Eye (tissue), 1 donor: ENCODE measurements at regions not wholly inside any gene's neighbourhood (a gene's known extent, or its start where the extent isn't known, plus 50 kb on each side); places are given as distances from the start of the nearest gene placed in this dataset.
A peak's percentile ranks its signal among the peaks of the same experiment; 100 is the strongest.

ENCODE experiments used
- DNase-seq: peaks from one replicate; pipeline ENCODE4 v3.0.0-alpha.2; 2015

DNA sequence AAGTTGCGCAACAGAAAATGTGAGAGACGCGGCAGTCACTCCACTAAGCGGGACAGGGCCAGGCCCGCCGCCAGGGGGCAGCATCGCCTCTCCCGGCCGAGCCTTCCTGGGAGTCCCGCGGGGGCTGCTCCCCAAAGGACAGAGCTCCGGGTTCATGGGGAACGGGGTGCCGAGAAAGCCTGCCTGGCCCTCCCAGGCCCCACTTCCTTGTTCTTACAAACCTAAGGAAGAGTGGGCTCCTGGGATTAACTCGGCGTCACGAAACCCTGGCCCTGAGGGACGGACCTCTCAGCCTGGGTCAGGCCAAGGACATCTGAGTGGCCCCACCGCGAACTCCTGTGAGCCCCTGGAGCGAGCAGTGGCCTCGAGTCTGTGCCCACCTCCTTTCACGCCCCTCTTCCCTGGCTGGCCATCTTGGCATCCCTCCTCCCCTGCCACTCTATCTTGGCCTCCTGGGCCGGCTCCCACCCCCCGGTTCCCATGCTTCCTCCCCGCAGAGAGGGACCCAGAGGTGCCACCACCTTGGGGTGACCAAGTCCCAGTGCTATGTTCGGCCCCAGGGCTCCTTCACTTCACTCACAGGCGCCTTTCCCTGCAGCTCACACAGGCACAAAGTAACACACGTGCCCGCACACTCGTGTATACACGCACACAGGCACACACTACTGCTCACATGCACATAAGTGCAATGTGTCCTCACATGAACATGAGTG is 99.9 kb upstream of the FGF3 start:
- DNase-seq, result peak; percentile 92

DNA sequence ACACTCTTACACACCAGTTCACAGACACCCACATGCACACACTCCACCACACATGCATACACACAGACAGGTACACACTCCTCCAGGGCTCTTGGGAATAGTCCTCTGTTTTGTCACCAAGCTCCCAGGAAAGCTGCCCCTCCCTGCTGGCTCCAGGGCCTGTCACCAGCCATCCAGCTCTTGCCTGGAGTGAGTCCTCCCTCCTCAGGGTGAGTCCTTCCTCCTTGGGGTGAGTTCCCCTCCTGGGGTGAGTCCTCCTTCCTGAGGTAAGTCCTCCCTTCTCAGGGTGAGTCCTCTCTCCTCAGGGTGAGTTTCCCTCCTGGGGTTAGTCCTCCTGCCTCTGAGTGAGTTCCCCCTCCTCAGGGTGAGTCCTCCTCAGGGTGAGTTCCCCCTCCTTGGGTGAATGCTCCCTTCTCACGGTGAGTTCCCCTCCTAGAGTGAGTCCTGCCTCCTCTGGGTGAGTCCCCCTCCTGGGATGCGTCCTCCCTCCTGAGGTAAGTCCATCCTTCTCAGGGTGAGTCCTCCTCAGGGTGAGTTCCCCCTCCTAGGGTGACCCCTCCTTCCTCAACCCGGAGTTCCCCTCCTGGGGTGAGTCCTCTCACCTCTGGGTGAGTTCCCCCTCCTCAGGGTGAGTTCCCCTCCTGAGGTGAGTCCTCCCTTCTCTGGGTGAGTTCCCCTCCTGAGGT is 100.6 kb upstream of the FGF3 start:
- no peak for DNase-seq

DNA sequence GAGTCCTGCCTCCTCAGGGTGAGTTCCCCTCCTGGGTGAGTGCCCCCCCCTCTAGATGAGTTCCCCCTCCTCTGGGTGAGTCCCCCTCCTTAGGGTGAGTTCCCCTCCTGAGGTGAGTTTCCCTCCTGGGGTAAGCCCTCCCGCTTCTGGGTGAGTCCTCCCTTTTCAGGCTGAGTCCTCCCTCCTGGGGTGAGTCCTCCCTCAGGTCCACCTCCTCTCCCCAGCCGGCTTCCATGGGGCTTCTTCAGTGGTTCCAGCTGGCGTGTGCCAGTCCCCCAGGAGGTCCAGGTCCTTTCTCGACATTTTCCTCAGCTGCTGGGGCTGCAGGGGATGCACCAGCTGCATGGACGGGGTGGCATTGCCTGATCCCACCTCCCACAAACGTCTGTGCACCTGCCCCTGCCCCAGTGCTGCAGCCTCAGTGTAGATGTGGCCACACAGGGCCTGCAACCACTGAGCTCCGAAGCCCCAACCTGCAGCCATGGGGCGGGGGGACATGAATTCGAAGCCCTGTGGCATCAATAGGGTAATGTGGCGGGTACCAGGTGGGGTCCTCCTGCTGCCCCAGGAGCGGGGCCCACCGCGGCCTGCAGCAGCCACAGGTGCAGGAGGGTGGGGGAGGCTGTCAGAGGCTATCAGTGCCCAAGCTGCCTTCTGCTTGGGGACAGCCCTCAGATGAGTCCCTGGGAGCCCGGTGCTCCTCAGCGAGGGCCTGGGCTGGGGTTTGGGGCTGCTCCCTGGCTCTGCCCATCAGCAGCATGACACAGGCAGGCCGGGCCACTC is 101.3 kb upstream of the FGF3 start:
- DNase-seq, result no peak

DNA sequence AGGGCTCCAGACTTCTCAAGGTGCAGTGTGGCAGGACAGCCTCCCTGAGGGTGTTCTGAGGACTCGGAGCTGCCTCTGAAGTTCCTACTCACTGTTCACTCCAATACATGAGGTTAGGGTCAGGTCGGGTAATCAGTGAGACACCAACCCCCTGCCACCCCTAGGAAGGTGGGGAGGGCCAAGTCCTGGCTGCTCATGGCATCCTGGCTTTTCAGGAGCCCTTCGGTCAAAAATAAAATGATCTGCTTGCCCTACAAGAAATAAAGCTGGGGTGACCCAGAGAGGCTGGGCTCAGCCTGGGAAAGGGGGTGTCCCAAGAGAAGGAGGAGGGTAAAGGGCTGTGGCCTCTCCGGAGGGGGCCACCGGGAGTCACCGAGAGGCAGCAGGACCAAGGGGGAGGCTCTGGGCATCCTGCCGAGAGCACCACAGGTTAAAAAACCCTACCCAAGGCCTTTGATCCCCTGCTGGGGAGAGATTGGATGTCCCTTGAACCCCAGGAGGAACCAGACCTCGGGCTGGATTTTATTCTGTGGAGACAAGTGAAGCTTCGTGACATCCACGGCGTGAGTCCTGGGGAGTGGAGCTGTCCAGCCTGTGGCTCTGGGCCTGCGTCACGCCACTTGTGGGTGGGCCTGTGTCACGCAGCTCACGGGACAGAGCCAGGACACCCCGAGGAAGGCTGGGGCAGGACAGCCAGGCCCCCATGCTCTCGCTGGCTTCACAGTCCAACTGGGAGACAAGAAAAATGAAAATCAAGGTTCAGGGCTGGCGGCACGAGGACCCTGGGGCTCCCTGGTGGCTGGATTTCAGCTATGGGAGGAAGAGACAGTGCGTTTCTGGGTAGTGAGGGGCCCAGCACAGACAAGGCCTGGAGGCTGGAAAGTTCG is 102.2 kb upstream of the FGF3 start:
- DNase-seq, result no peak

DNA sequence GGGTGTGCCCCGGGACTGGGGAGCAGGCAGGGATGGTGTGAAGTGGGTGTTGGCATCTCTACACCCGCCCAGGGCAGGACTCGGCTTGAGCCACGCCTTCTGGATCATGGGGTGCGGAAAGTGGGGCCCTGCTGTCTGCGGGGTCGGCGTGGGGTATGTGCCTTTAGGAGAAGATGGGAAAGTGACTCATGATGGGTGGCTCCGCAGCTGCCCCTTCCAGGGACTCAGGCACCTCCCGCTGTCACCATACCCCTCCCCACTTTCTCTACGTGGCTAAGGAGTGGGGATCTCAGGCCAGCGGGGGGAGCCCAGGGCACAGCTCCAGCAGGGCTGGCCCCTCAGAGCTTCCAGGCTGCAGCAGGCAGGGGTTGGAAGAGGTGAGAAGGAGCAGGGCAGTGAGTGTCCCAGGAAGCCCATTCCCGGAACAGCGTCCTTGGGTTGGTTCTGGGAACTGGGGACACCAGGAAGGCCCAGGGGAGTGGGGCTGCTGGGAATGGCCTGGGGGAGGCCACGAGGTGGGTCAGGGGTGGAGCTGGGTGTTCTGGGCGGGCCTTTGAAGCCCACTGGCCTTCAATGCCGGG is 102.9 kb upstream of the FGF3 start:
- DNase-seq, result no peak

DNA sequence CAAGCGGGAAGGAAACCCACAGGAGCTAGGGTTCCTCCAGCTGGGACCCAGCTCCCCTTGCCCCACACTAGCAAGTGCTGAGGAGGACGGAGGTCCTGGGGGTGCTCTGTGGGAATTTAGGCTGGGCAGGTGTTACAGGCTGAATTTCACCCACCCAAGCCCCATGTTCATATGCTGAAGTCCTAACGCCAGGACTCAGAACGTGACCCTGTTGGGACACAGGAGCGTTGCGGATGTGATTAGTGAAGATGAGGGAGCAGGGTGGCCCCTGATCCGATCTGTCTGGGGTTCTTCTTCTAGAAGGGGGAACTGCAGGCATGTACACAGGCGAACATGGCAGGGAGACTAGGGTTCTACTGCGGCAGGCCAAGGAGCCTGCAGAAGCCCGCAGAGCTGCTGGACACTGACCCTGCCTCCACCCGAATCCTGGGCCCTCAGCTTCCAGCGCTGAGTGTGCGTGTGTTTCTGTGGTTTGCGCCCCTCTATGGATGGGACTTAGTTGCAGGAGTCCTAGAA is 103.4 kb upstream of the FGF3 start:
- no peak for DNase-seq

DNA sequence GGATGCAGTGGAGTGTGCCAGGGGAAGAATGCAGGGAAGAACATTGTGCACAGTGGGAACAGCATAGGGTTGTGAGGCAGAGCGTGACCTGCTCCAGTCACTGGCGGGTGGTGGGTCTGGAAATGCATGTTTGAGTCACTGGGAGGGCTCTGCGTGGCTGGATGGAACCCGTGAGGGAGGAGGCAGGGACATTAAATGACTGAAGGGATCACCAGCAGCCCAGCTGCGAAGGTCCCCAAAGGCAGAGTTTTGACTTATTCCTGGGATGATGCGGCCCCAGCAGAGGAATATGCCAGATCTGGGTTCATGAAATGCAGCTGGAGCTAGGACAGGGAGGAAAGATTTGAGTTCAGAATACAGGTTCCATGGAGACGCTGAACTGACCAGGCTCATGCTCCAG is 104.0 kb upstream of the FGF3 start:
- no peak for DNase-seq

DNA sequence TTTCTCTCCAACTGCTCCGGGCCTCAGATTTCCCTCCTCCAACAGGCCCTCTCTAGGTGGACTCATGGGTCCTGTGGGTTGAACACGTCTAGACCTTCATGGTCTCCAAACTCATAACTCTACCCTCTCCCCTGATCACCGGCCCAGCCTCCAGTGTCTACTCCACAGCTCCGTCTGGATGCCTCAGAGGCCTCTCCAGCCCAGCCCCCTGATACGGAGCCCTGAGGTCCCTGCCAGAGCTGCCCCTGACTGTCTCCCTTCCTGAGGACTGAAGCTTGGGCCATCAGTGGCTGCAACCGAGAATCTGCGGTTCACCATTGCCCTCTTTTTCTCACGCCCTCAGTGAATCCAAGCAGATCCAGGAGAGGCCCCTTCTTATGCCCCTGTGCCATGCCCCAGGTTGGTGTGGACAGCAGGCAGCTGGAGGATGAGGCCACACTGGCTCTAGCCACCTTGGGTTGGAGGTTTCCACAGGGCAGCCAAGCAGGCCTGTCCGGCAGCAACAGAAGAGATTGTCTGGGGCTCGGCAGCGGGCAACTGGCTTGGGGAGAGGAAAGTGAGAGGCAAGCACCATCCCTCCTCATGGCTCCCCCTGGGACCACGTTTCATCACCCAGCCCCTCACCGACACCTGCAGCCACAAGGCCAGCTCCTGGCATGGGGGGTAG is 104.6 kb upstream of the FGF3 start:
- DNase-seq, result no peak

DNA sequence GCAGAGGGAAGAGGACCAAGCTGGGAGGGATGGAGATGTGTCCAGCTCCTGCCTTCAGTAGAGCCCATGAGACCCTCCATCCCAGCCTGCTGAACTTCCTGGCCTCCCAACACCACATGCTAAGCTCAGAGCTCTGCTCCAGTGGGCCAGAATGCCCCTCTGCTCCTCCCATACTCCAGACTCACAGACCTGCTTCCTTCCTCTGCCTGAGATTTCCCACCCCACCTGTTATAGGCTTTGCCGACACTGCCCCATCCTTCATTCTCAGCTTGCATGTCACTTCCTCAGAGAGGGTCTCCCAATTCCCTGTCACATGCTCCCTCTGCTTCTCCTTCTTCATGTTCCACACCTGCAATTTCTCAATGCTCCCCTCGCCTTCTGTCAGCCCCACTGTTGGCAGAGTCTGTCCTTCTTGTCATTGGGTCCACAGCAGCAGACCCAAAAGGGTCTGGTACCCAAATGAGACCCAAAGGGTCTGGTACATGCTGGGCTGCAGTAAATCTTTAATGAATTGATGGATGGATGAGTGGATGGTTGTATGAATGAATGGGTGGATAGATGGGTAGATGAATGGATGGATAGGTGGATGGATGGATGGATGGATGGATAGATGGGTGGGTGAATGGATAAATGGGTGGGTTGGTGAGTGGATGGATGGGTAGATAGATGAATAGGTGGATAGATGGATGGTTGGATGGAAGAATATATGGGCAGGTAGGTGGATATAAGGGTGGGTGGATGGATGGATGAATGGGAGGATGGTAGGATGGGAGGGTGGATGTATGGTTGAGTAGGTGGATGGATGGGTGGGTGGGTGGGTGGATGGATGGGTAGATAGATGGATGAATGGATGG is 105.3 kb upstream of the FGF3 start:
- DNase-seq, result no peak

DNA sequence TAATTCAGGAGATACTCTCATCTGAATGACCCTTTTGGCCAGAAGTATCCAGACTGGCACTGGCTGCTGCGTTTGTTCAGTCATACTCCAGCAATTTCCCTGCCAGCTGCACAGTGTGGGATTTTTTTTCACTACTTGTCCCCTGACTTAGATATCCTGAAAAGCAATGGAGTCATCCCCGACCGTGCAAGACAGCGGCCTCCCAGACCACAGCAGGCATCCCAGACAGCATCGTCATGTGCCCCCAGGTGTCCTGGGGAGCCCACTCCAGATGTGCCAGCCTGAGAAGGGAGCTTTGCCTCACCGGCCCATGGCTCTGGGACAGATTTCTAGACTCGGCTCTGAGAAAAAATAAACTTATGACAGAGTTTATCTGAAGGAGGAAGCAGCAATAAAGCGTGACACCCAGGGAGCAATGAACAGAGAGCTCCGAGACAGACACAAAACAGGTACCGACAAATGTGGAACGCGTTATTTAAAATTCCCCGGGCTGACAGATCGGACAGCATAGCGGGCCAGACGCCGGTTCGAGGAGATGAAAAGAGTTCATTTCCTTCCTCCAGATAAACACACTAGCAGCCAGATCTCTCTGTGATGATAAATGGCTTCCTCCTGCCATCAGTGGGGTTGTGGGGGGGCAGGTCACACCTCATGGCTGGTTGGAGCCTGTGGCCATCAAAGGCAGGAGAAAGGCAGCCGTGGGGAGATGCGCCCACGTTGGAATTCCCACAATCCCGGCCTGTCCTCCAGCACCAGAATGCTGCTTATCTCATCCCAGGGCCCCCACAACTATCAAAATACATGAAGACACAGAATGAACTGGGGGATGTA is 106.4 kb upstream of the FGF3 start:
- no peak for DNase-seq

DNA sequence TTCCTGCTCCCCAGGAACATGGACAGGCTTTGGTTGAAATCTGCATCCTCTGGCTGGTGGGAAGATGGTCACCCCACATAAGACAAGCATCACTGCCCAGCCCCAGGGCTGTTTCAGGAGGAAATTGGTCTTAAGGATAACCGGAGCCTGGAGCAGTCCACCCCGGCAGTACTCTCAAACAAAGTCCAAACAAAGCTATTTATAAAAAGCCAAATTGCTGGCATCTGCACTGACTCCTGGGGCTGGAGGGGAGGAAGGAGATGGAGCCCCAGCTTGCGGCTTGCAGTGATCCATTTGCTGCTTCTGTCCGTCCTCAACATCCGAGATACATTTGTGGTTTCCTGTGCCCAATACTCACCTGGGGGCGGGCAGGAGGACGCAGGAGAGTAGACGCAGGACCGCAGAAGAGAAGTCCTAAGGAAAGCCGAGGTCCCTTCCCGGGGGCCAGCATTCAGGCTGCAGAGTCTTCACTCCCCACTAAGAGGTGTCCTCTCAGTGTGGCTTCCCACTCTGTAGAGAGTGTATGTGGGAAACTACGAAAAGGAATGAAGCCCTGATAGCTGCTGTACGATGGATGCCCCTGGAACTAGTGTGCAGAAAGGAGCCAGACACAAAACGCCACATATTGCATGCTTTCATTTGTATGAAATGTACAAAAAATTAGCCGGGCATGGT is 107.3 kb upstream of the FGF3 start:
- DNase-seq, result no peak

DNA sequence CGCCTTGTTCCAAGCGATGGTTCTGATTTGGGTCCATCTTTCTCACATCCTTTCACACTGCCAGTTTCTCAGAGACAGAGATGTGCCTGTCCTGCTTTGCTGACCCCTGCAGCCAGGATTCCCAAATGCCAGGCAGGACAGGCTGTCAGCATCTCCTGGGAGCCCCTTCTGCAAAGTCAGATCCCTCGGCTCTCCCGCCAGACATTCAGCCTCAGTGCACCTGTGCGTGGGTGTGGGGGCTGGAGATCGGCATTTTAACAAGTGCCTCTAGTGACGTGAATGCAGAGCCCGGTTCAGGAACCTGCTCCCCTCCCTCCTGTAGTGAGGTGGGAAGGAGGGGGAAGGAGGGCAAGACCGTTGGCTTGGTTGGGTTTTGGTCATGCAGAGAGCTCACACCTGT is 108.9 kb upstream of the FGF3 start:
- no peak for DNase-seq

DNA sequence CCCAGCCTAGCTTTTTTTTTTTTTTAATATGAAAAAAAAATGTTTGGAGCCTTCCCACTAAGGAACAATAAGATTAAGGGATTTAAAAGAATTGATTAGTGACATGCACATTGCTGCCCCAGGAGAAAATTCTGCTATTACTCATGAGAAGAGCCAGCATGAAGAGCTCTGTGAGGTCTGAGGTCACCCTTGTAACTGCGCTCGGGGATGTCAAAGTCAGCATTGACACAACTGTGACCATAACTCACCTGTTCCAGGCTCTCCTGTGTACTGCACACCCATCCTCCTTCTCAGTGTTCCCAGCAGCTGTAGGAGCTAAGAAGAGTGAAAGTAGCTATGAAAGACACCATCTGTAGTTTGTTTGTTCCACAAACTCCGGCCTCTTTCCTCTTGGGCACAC is 109.8 kb upstream of the FGF3 start:
- no peak for DNase-seq

DNA sequence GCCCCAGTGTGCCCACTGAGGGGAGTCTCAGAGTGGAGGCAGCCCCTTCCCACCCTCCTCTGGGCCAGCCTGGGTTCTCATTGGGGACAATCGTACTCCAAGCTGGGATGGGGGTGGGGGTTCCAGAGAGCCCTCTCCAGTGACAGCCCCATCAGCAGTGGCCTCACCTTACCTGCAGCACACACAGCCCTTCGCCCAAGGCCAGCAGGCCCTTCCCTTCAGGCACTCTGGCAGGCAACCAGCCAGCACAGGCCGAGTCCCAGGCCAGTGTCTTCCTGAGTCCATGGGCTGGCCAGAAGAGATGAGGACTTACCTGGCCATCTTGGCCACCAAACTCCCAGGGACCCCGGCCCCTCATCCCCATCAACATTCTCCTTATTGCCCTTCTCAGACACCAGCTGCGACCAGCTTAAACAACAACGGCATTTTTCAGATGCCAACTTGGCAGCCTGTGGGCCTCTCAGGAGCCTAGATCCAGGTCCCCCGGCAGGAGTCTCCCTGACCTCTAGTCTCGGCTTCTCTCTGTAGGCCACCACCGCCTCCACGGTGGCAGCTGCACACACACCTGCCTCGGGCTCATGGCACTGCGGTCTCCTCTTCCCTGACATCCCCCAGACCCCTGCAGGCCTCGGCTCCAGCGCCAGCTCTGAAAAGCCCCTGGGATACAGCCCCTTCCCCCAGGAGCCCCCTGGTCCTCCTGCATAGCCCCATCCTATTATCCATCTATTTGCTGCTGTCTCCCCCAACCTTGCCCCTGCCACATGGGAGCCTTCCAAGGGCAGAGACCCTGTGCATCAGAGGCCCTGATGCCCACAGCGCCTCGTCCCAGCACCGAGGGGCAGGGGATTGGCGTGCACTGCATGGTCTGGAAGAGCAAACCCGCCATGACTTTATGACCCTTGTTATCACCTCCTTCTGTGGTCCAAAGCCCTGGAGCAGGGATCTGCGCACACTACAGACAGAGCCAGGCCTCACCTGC is 111.2 kb upstream of the FGF3 start:
- DNase-seq, result no peak

DNA sequence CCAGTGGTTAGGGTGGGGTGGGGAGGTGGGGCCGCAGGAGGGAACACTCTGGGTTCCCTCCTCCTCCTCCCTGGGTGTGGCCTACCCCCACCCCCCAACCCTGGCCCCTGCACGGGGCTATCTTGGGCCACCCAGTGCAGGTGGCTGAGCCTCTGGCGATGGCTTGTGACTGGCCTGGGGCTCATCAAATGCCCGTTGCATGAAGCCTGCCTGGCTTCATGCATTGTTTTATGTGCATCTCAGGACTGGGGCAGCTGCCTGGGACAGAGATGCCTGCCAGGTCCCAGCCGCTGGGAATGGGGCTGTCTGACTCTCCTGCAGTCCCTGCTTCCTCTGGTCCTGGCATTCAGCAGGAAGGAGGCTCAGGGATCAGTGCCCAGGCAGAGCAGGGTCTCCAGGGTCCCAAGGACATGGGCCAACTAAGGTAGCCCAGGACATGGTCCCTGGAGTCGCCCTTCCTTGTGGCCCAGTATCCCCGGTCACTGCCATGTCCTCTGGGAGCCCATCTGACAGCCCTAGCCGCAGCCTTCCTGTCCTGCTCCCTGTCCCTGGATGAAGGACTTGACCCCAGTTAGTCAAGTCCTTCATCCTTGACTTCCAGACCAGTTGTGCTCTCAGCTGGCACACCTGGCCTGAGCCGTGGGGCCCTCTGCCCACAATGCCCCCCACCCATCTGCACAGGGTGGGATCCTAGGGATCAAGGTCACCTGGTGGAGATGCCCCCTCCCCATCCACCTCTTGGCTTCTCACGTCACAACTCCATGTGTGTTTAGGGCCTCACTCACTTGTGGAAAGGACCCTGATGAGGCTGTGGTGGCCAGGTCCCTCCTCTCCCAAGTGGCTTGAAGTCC is 112.1 kb upstream of the FGF3 start:
- no peak for DNase-seq

DNA sequence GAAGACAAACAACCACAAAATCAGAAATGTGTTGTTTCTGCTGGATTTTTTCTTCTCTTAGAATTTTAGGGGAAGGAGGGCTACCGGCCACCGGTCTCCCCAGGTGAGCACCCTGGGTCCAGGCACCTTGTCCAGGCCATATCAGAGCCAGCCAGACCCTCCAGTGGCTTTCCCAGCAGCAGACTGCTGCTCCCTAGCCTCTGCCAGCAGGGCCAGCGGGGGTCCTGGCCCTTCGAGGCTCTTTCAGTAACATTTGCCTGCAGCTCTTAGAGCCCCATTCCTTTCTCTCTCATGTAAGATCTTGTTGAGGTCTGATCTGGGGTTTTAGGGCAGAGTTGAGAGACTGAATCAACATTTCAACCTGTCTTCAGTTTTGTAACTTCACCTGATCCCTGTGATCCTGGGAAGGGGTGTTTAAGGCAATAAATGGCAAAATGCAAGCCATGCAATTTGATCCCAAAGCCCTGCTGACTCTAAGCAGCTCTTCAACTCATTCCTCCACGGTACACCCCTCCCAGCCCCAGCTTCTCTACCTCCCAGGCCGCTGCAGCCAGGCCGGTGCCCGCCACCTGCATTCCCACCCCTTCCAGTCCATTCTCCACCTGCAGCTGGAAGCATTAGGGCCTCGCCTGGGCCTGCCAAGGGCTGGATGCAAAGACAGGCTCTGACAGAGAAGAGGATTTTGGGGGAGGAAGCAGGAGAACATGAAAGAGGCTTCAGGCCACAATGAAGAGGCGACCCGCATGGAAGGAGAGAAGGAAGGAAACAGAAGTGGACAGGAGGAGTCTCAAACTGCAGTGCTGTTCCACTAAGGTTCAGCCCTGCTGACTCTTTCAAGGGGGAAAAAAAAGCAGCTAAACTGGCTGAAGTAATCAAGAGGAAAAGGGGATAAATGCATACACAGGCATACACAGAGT is 113.0 kb upstream of the FGF3 start:
- DNase-seq, result no peak
